GM19025 (cell line): ENCODE measurements at regions not wholly inside any gene's neighbourhood (a gene's known extent, or its start where the extent isn't known, plus 50 kb on each side); places are given as distances from the start of the nearest gene placed in this dataset.
"Not testable (repeated sequence)": the region's sequence is repeated elsewhere in the genome, so short reads cannot be mapped to it uniquely, and the experiment has no call there.

ENCODE experiments used
- ATAC-seq: cut with Tn5 transposase; IDR thresholded peaks from one replicate; pipeline ENCODE4 v1.9.1; 2021; ENCODE audit warnings: mild to moderate bottlenecking, low read depth, moderate library complexity; ENCODE audit not compliant: unreplicated experiment

- no peak for ATAC-seq
Observed at GRCh38 chr6:140174524-140174923, 800.1 kb upstream of the CITED2 start.

DNA sequence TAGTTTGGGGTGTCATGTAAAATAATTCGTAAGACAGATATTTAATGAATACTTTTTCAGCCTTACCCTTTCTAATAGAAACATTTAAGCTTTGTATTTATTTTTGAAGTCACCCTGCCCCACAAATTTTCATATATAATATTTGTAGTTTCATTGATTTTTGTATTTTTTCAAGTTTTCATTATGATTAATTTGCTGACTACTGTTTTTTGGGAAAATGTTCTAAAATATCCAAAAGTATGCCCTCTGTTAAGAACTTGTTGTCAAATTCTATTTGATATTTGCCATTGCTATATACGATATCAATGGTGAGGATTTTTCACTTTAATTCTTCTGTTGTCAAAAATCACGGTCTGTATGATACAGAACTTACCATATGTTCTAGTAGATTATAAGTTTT is 793.9 kb upstream of the CITED2 start:
- ATAC-seq = no peak

GRCh38 chr6:140160909-140161308 is 786.5 kb upstream of the CITED2 start:
- ATAC-seq = no peak

- ATAC-seq = no peak
Observed at GRCh38 chr6:140160494-140160893, 786.0 kb upstream of the CITED2 start.

DNA sequence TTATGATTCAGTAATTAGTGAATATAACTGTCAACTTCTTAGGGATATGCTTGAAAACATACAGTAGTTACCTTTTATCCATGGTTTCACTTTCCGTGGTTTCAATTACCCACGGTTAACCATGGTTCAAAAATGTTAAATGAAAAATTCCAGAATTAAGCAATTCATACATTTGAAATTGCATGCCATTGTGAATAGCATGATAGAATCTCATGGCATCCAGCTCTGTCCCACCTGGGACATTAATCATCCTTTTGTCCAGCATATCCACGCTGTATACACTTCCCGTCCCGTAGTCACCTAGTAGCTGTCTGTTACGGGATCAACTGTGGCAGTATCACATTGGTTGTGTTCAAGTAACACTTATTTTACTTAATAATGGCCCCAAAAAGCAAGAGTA is 781.7 kb upstream of the CITED2 start:
- no peak for ATAC-seq

DNA sequence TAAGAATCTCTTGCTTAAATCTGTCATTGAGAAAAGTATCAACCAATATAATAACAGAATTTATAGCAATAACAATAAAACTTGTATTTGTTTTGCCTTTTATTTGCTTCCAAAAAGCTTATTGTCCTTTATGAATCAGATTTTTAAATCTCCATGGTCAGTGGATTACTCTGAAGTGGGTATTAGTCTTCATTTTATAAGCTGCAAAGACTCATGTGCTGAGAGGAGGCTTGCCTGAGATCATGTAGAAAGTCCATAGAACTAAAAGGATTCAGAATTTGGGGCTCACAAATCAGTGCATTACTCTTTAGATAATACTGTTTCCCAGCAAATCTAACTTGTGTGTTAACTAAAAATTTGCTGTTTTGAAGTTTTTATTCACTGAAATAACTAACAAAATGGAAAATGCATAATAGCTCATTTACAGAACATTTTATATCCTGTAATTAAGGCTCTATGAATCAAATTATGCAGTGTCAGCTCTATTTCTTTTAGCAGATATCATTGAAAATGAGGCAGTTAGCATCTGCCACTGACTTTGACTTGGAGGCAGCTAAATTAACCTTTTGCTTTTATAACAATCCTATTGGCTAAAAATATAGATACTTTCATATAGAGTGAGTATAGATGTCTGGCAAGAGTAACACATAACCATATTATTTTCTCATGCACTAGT is 781.1 kb upstream of the CITED2 start:
- no peak for ATAC-seq

GRCh38 chr6:140153703-140154102 is 779.3 kb upstream of the CITED2 start:
- no peak for ATAC-seq

DNA sequence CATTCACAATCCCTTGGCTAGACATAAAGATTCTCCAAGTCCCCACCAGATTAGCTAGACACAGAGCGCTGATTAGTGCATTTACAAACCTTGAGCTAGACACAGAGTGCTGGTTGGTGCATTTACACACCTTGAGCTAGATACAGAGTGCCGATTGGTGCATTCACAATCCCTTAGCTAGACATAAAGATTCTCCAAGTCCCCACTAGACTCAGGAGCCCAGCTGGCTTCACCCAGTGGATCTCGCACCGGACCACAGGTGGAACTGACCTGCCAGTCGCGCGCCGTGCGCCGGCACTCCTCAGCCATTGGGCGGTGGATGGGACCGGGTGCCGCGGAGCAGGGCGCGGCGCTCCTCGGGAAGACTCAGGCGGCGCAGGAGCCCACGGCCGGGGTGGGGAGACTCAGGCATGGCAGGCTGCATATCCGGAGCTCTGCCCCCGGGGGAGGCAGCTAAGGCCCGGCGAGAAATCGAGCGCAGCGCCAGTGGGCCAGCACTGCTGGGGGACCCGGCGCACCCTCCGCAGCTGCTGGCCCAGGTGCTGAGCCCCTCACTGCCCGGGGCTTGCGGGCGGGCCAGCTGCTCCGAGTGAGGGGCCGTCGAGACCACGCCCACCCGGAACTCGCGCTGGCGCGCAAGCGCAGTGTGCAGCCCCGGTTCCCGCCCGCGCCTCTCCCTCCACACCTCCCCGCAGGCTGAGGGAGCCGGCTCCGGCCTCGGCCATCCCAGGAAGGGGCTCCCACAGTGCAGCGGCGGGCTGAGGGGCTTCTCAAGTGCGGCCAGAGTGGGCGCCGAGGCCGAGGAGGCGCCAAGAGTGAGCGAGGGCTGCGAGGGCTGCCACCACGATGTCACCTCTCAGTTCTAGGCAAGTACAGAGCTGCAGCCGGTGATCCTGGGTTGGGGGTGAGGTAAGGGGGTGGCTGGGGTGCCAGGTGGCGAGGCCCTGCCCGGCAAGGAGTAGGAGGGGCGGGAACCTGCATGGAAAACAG is 773.7 kb upstream of the CITED2 start:
- ATAC-seq = not testable (repeated sequence)

- no peak for ATAC-seq
Observed at GRCh38 chr6:140140891-140141290, 766.4 kb upstream of the CITED2 start.

DNA sequence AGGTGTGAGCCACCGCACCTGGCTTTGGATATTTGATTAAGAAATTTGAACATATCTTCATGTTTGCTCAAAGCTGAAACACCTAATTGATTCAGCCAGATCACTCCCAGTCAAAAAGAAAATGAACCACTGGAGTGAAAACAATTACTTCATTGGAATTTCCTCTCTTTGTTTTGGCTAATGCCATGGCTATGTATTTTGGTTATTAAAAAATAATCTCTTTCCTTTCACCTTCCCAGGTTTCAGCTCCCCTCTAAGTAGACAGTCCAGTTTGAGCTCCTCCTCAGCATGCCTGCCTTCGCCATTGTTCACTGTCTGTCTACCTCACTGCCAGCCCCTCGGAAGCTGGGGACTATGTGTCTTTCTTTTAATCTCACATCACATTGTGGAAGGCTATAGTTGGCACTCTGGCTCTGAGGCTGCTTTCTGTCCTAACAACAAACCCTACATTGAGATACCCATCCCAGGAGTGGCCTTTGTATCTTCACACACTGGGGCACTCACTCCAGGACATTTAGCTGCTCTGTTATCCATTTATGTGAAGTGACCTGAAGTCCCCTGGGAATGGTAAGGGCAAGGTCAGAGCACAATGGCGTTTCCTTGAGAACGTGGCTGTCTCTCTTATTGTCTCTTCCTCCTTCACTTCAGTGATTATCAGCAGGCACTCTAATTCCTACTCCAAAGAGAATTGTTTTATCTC is 764.0 kb upstream of the CITED2 start:
- no peak for ATAC-seq

- ATAC-seq = no peak
Observed at GRCh38 chr6:140134224-140134623, 759.8 kb upstream of the CITED2 start.

- ATAC-seq = no peak
Observed at GRCh38 chr6:140130074-140130473, 755.6 kb upstream of the CITED2 start.

GRCh38 chr6:140124498-140124897 is 750.0 kb upstream of the CITED2 start:
- no peak for ATAC-seq

- ATAC-seq = no peak
Observed at GRCh38 chr6:140108167-140108566, 733.7 kb upstream of the CITED2 start.

DNA sequence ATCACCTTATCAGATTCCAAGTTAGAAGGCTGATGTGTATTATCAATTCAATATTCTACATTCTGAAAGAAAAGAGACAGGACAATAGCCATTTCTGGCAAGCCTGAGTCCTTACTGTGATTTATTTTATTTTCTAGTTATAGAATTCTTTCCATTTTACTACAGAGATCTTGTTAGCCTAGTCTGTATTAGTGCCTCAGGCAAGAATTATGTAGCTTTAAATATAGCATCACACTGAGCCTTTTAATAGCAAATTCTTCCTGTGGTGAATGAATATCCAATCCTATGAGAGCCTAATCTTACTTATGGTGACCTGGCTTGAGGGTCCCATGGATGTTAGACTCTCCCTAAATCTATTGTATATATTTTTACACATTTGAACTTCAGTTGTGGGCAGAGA is 732.8 kb upstream of the CITED2 start:
- no peak for ATAC-seq

- ATAC-seq = no peak
Observed at GRCh38 chr6:140105857-140106256, 731.4 kb upstream of the CITED2 start.

DNA sequence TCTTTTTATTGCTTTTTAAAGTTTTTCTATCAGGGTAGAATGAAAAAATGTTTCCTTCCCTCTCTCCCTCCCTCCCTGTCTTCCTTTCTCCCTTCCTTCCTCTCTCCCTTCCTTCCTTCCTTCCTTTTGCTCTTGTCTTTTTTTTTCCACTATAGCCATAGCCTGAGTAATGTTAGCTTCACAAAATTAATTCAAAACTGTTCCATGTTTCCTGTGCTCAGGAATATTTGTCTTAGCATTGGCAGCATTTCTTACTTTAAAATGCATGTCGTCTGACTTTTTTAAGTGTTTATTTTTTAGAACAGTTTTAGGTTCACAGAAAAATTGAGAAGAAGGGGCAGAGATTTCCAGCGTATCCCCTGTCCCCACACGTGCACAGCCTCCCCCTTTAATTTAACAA is 730.8 kb upstream of the CITED2 start:
- no peak for ATAC-seq

- no peak for ATAC-seq
Observed at GRCh38 chr6:140101818-140102217, 727.4 kb upstream of the CITED2 start.

- no peak for ATAC-seq
Observed at GRCh38 chr6:140101367-140101766, 726.9 kb upstream of the CITED2 start.

GRCh38 chr6:140095532-140095931 is 721.1 kb upstream of the CITED2 start:
- ATAC-seq = no peak

DNA sequence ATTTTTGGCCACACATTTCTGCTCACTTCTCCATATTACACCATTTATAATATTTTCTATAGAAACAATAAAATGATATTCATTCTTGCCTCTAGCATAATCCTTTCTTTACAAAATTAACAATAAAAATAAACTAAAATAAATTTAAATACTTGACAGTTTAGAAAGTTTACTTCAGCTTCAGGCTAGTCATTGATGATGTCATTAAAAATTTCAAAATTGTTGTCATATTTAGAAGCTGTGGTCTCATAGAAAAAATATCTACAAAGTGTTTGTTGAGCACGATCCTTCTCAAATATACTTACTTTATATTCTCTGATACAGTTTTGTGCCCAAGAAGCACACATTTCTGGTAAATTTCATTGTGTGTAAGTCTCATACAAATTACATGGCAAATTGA is 717.4 kb upstream of the CITED2 start:
- ATAC-seq = no peak
